ENCODE measurements at regions not wholly inside any gene's neighbourhood (a gene's known extent, or its start where the extent isn't known, plus 50 kb on each side); places are given as distances from the start of the nearest gene placed in this dataset.
A peak's percentile ranks its signal among the peaks of the same experiment; 100 is the strongest.

- Mint-ChIP-seq H3K4me3 (ENCODE audit: unreplicated experiment) (no peak overlapping the region), H3K4me1 (ENCODE audit: low read depth, unreplicated experiment) (no peaks in the 10 kb centered on the region), H3K36me3 (ENCODE audit: unreplicated experiment) (no peaks in the 10 kb centered on the region), H3K27me3 (ENCODE audit: unreplicated experiment) (no peaks in the 10 kb centered on the region), H3K27ac (ENCODE audit: unreplicated experiment) (no peak overlapping the region), H3K9me3 (ENCODE audit: unreplicated experiment) (peaks cover 2% of the 10 kb centered on the region)
- DNase-seq: no peak
- TF ChIP-seq CTCF (IDR thresholded peaks at IDR 0.05; ENCODE audit: partially characterized antibody, unreplicated experiment): no peak
Measured at GRCh38 chr15:97126553-97127233, 796.2 kb downstream of the NR2F2 start.

- no peaks in the 10 kb centered on the region for H3K36me3 Mint-ChIP-seq (ENCODE audit: unreplicated experiment)
- no peaks in the 10 kb centered on the region for H3K27me3 Mint-ChIP-seq (ENCODE audit: unreplicated experiment)
- no peak for TF ChIP-seq CTCF (IDR thresholded peaks at IDR 0.05; ENCODE audit: partially characterized antibody, unreplicated experiment)
- peaks cover 2% of the 10 kb centered on the region for H3K9me3 Mint-ChIP-seq (ENCODE audit: unreplicated experiment)
- no peak for DNase-seq
- no peak overlapping the region for H3K27ac Mint-ChIP-seq (ENCODE audit: unreplicated experiment)
- H3K4me1 Mint-ChIP-seq (ENCODE audit: low read depth, unreplicated experiment): no peaks in the 10 kb centered on the region
- H3K4me3 Mint-ChIP-seq (ENCODE audit: unreplicated experiment): no peak overlapping the region
Measured at GRCh38 chr15:97129674-97130073, 799.2 kb downstream of the NR2F2 start.

GRCh38 chr15:97140216-97140615 lies 809.7 kb downstream of the NR2F2 start:
- Mint-ChIP-seq H3K27ac (ENCODE audit: unreplicated experiment) (peak overlapping the region; percentile 72), H3K4me3 (ENCODE audit: unreplicated experiment) (no peak overlapping the region)
- DNase-seq: peak; percentile 42

GRCh38 chr15:97141360-97141759 lies 810.9 kb downstream of the NR2F2 start:
- Mint-ChIP-seq H3K4me3 (ENCODE audit: unreplicated experiment) (no peak overlapping the region), H3K27ac (ENCODE audit: unreplicated experiment) (no peak overlapping the region), H3K9me3 (ENCODE audit: unreplicated experiment) (no peaks in the 10 kb centered on the region), H3K27me3 (ENCODE audit: unreplicated experiment) (no peaks in the 10 kb centered on the region), H3K4me1 (ENCODE audit: low read depth, unreplicated experiment) (peaks cover 18% of the 10 kb centered on the region), H3K36me3 (ENCODE audit: unreplicated experiment) (no peaks in the 10 kb centered on the region)
- TF ChIP-seq CTCF (IDR thresholded peaks at IDR 0.05; ENCODE audit: partially characterized antibody, unreplicated experiment): no peak
- DNase-seq: no peak

More at GRCh38 chr15:97140216-97140615, 809.7 kb downstream of the NR2F2 start:
- Mint-ChIP-seq H3K36me3 (ENCODE audit: unreplicated experiment) (no peaks in the 10 kb centered on the region), H3K9me3 (ENCODE audit: unreplicated experiment) (peaks cover 3% of the 10 kb centered on the region), H3K27me3 (ENCODE audit: unreplicated experiment) (no peaks in the 10 kb centered on the region), H3K4me1 (ENCODE audit: low read depth, unreplicated experiment) (peaks cover 18% of the 10 kb centered on the region)
- no peak for TF ChIP-seq CTCF (IDR thresholded peaks at IDR 0.05; ENCODE audit: partially characterized antibody, unreplicated experiment)

GRCh38 chr15:97141871-97142270 lies 811.4 kb downstream of the NR2F2 start:
- H3K36me3 Mint-ChIP-seq (ENCODE audit: unreplicated experiment): no peaks in the 10 kb centered on the region

More at GRCh38 chr15:97141871-97142270, 811.4 kb downstream of the NR2F2 start:
- H3K4me3 Mint-ChIP-seq (ENCODE audit: unreplicated experiment): no peak overlapping the region
- H3K4me1 Mint-ChIP-seq (ENCODE audit: low read depth, unreplicated experiment): peaks cover 18% of the 10 kb centered on the region
- H3K27ac Mint-ChIP-seq (ENCODE audit: unreplicated experiment): no peak overlapping the region
- TF ChIP-seq CTCF (IDR thresholded peaks at IDR 0.05; ENCODE audit: partially characterized antibody, unreplicated experiment): no peak
- no peak for DNase-seq
- no peaks in the 10 kb centered on the region for H3K9me3 Mint-ChIP-seq (ENCODE audit: unreplicated experiment)
- H3K27me3 Mint-ChIP-seq (ENCODE audit: unreplicated experiment): no peaks in the 10 kb centered on the region

Measured in glutamatergic neuron (in vitro differentiated cells).